ENCODE measurements at regions not wholly inside any gene's neighbourhood (a gene's known extent, or its start where the extent isn't known, plus 50 kb on each side); places are given as distances from the start of the nearest gene placed in this dataset.
A peak's percentile ranks its signal among the peaks of the same experiment; 100 is the strongest.

GRCh38 chr1:76764638-76765454 is 102.4 kb upstream of the ST6GALNAC5 start:
- no peak overlapping the region for H3K4me3 ChIP-seq (ENCODE audit: low read depth, low read length)
- no peak for DNase-seq (ENCODE audit: low read depth)
- no peak for TF ChIP-seq CTCF (conservative IDR thresholded peaks at IDR 0.05; ENCODE audit: low read depth, low read length)

GRCh38 chr1:76766381-76766780 is 100.9 kb upstream of the ST6GALNAC5 start:
- no peak for TF ChIP-seq CTCF (conservative IDR thresholded peaks at IDR 0.05; ENCODE audit: low read depth, low read length)
- no peak overlapping the region for H3K4me3 ChIP-seq (ENCODE audit: low read depth, low read length)
- DNase-seq (ENCODE audit: low read depth): no peak

GRCh38 chr1:76769911-76770310 is 97.4 kb upstream of the ST6GALNAC5 start:
- no peak overlapping the region for H3K4me3 ChIP-seq (ENCODE audit: low read depth, low read length)
- DNase-seq (ENCODE audit: low read depth): no peak
- TF ChIP-seq CTCF (conservative IDR thresholded peaks at IDR 0.05; ENCODE audit: low read depth, low read length): no peak

- DNase-seq (ENCODE audit: low read depth): no peak
- H3K4me3 ChIP-seq (ENCODE audit: low read depth, low read length): no peak overlapping the region
- TF ChIP-seq CTCF (conservative IDR thresholded peaks at IDR 0.05; ENCODE audit: low read depth, low read length): no peak
Measured at GRCh38 chr1:76770979-76771378, 96.3 kb upstream of the ST6GALNAC5 start.

GRCh38 chr1:76781447-76781846 is 85.8 kb upstream of the ST6GALNAC5 start:
- TF ChIP-seq CTCF (conservative IDR thresholded peaks at IDR 0.05; ENCODE audit: low read depth, low read length): no peak
- no peak overlapping the region for H3K4me3 ChIP-seq (ENCODE audit: low read depth, low read length)
- DNase-seq (ENCODE audit: low read depth): no peak

- no peak for TF ChIP-seq CTCF (conservative IDR thresholded peaks at IDR 0.05; ENCODE audit: low read depth, low read length)
- peak; percentile 13 for DNase-seq (ENCODE audit: low read depth)
- no peak overlapping the region for H3K4me3 ChIP-seq (ENCODE audit: low read depth, low read length)
Measured at GRCh38 chr1:76782809-76783208, 84.5 kb upstream of the ST6GALNAC5 start.

GRCh38 chr1:76784502-76784901 is 82.8 kb upstream of the ST6GALNAC5 start:
- no peak for TF ChIP-seq CTCF (conservative IDR thresholded peaks at IDR 0.05; ENCODE audit: low read depth, low read length)
- no peak for DNase-seq (ENCODE audit: low read depth)
- H3K4me3 ChIP-seq (ENCODE audit: low read depth, low read length): no peak overlapping the region

Data from choroid plexus epithelial cell (primary cell).